ENCODE measurements at regions not wholly inside any gene's neighbourhood (a gene's known extent, or its start where the extent isn't known, plus 50 kb on each side); places are given as distances from the start of the nearest gene placed in this dataset.

GRCh38 chr12:43294916-43295315 is 257.1 kb downstream of the ADAMTS20 start:
- Histone ChIP-seq H3K4me1 (ENCODE audit: control insufficient read depth, insufficient read depth, low read length) (no peaks in the 10 kb centered on the region), H3K27me3 (ENCODE audit: control insufficient read depth, insufficient read depth, low read length, poor library complexity, severe bottlenecking) (no peaks in the 10 kb centered on the region), H3K36me3 (ENCODE audit: control insufficient read depth, insufficient read depth, low read length) (no peaks in the 10 kb centered on the region), H3K4me3 (ENCODE audit: insufficient read depth, low read depth, low read length) (no peak overlapping the region), H3K9me3 (ENCODE audit: control insufficient read depth, low read length) (peaks cover 2% of the 10 kb centered on the region), H3K27ac (ENCODE audit: insufficient read depth, low read depth, low read length, poor library complexity, severe bottlenecking) (no peak overlapping the region)
- 78 to 80% methylated on average over 2 of the region's 2 CpGs for WGBS, 2 experiments

GRCh38 chr12:43294147-43294546 is 257.9 kb downstream of the ADAMTS20 start:
- Histone ChIP-seq H3K27ac (ENCODE audit: insufficient read depth, low read depth, low read length, poor library complexity, severe bottlenecking) (no peak overlapping the region), H3K4me3 (ENCODE audit: insufficient read depth, low read depth, low read length) (no peak overlapping the region), H3K27me3 (ENCODE audit: control insufficient read depth, insufficient read depth, low read length, poor library complexity, severe bottlenecking) (no peaks in the 10 kb centered on the region), H3K9me3 (ENCODE audit: control insufficient read depth, low read length) (peaks cover 2% of the 10 kb centered on the region), H3K4me1 (ENCODE audit: control insufficient read depth, insufficient read depth, low read length) (no peaks in the 10 kb centered on the region), H3K36me3 (ENCODE audit: control insufficient read depth, insufficient read depth, low read length) (no peaks in the 10 kb centered on the region)
- 95 to 100% methylated on average over 1 to 2 of the region's 4 CpGs for WGBS, 2 experiments

- no peaks in the 10 kb centered on the region for H3K4me1 ChIP-seq (ENCODE audit: control insufficient read depth, insufficient read depth, low read length)
- WGBS, 2 experiments: 79 to 82% methylated on average over 3 of the region's 3 CpGs
- no peaks in the 10 kb centered on the region for H3K27me3 ChIP-seq (ENCODE audit: control insufficient read depth, insufficient read depth, low read length, poor library complexity, severe bottlenecking)
- no peaks in the 10 kb centered on the region for H3K36me3 ChIP-seq (ENCODE audit: control insufficient read depth, insufficient read depth, low read length)
- H3K4me3 ChIP-seq (ENCODE audit: insufficient read depth, low read depth, low read length): no peak overlapping the region
- H3K9me3 ChIP-seq (ENCODE audit: control insufficient read depth, low read length): peaks cover 2% of the 10 kb centered on the region
- no peak overlapping the region for H3K27ac ChIP-seq (ENCODE audit: insufficient read depth, low read depth, low read length, poor library complexity, severe bottlenecking)
These were observed 258.6 kb downstream of the ADAMTS20 start for GRCh38 chr12:43293396-43293795.

- WGBS, 2 experiments: 77 to 82% methylated on average over 1 of the region's 2 CpGs
- no peaks in the 10 kb centered on the region for H3K27me3 ChIP-seq (ENCODE audit: control insufficient read depth, insufficient read depth, low read length, poor library complexity, severe bottlenecking)
- no peaks in the 10 kb centered on the region for H3K36me3 ChIP-seq (ENCODE audit: control insufficient read depth, insufficient read depth, low read length)
- H3K4me1 ChIP-seq (ENCODE audit: control insufficient read depth, insufficient read depth, low read length): no peaks in the 10 kb centered on the region
- H3K9me3 ChIP-seq (ENCODE audit: control insufficient read depth, low read length): peaks cover 2% of the 10 kb centered on the region
- H3K27ac ChIP-seq (ENCODE audit: insufficient read depth, low read depth, low read length, poor library complexity, severe bottlenecking): no peak overlapping the region
- H3K4me3 ChIP-seq (ENCODE audit: insufficient read depth, low read depth, low read length): no peak overlapping the region
These were observed 259.3 kb downstream of the ADAMTS20 start for GRCh38 chr12:43292699-43293098.

GRCh38 chr12:43291516-43291915 is 260.5 kb downstream of the ADAMTS20 start:
- no peaks in the 10 kb centered on the region for H3K27me3 ChIP-seq (ENCODE audit: control insufficient read depth, insufficient read depth, low read length, poor library complexity, severe bottlenecking)
- H3K9me3 ChIP-seq (ENCODE audit: control insufficient read depth, low read length): no peaks in the 10 kb centered on the region
- peaks cover 5% of the 10 kb centered on the region for H3K4me1 ChIP-seq (ENCODE audit: control insufficient read depth, insufficient read depth, low read length)
- no peaks in the 10 kb centered on the region for H3K36me3 ChIP-seq (ENCODE audit: control insufficient read depth, insufficient read depth, low read length)
- WGBS, 2 experiments: 89 to 95% methylated on average over 3 of the region's 3 CpGs
- H3K4me3 ChIP-seq (ENCODE audit: insufficient read depth, low read depth, low read length): no peak overlapping the region
- H3K27ac ChIP-seq (ENCODE audit: insufficient read depth, low read depth, low read length, poor library complexity, severe bottlenecking): no peak overlapping the region

GRCh38 chr12:43290836-43291235 is 261.2 kb downstream of the ADAMTS20 start:
- Histone ChIP-seq H3K4me3 (ENCODE audit: insufficient read depth, low read depth, low read length) (no peak overlapping the region), H3K4me1 (ENCODE audit: control insufficient read depth, insufficient read depth, low read length) (peaks cover 5% of the 10 kb centered on the region), H3K36me3 (ENCODE audit: control insufficient read depth, insufficient read depth, low read length) (no peaks in the 10 kb centered on the region), H3K9me3 (ENCODE audit: control insufficient read depth, low read length) (no peaks in the 10 kb centered on the region), H3K27me3 (ENCODE audit: control insufficient read depth, insufficient read depth, low read length, poor library complexity, severe bottlenecking) (no peaks in the 10 kb centered on the region), H3K27ac (ENCODE audit: insufficient read depth, low read depth, low read length, poor library complexity, severe bottlenecking) (no peak overlapping the region)
- 100% methylated on average over 2 of the region's 2 CpGs for WGBS, 2 experiments

GRCh38 chr12:43289426-43289801 is 262.6 kb downstream of the ADAMTS20 start:
- peaks cover 5% of the 10 kb centered on the region for H3K4me1 ChIP-seq (ENCODE audit: control insufficient read depth, insufficient read depth, low read length)
- WGBS, 2 experiments: 93 to 96% methylated on average over 5 of the region's 5 CpGs
- H3K4me3 ChIP-seq (ENCODE audit: insufficient read depth, low read depth, low read length): no peak overlapping the region
- H3K9me3 ChIP-seq (ENCODE audit: control insufficient read depth, low read length): no peaks in the 10 kb centered on the region
- H3K27me3 ChIP-seq (ENCODE audit: control insufficient read depth, insufficient read depth, low read length, poor library complexity, severe bottlenecking): no peaks in the 10 kb centered on the region
- H3K36me3 ChIP-seq (ENCODE audit: control insufficient read depth, insufficient read depth, low read length): no peaks in the 10 kb centered on the region
- H3K27ac ChIP-seq (ENCODE audit: insufficient read depth, low read depth, low read length, poor library complexity, severe bottlenecking): no peak overlapping the region

GRCh38 chr12:43288671-43289425 is 263.2 kb downstream of the ADAMTS20 start:
- Histone ChIP-seq H3K4me3 (ENCODE audit: insufficient read depth, low read depth, low read length) (no peak overlapping the region), H3K27ac (ENCODE audit: insufficient read depth, low read depth, low read length, poor library complexity, severe bottlenecking) (no peak overlapping the region)

GRCh38 chr12:43287706-43288383 is 264.2 kb downstream of the ADAMTS20 start:
- peaks cover 5% of the 10 kb centered on the region for H3K4me1 ChIP-seq (ENCODE audit: control insufficient read depth, insufficient read depth, low read length)
- no peak overlapping the region for H3K27ac ChIP-seq (ENCODE audit: insufficient read depth, low read depth, low read length, poor library complexity, severe bottlenecking)
- H3K36me3 ChIP-seq (ENCODE audit: control insufficient read depth, insufficient read depth, low read length): no peaks in the 10 kb centered on the region
- H3K9me3 ChIP-seq (ENCODE audit: control insufficient read depth, low read length): no peaks in the 10 kb centered on the region
- no peak overlapping the region for H3K4me3 ChIP-seq (ENCODE audit: insufficient read depth, low read depth, low read length)
- H3K27me3 ChIP-seq (ENCODE audit: control insufficient read depth, insufficient read depth, low read length, poor library complexity, severe bottlenecking): no peaks in the 10 kb centered on the region
- 87 to 88% methylated on average over 8 to 11 of the region's 12 CpGs for WGBS, 2 experiments

More at GRCh38 chr12:43288671-43289425, 263.2 kb downstream of the ADAMTS20 start:
- whole genome bisulfite sequencing, 2 experiments: 93 to 96% methylated on average over 15 of the region's 15 CpGs
- H3K9me3 ChIP-seq (ENCODE audit: control insufficient read depth, low read length): no peaks in the 10 kb centered on the region
- H3K36me3 ChIP-seq (ENCODE audit: control insufficient read depth, insufficient read depth, low read length): no peaks in the 10 kb centered on the region
- no peaks in the 10 kb centered on the region for H3K27me3 ChIP-seq (ENCODE audit: control insufficient read depth, insufficient read depth, low read length, poor library complexity, severe bottlenecking)
- peaks cover 5% of the 10 kb centered on the region for H3K4me1 ChIP-seq (ENCODE audit: control insufficient read depth, insufficient read depth, low read length)

GRCh38 chr12:43286986-43287385 is 265.0 kb downstream of the ADAMTS20 start:
- no peak overlapping the region for H3K27ac ChIP-seq (ENCODE audit: insufficient read depth, low read depth, low read length, poor library complexity, severe bottlenecking)
- WGBS, 2 experiments: 89 to 92% methylated on average over 2 of the region's 2 CpGs
- H3K27me3 ChIP-seq (ENCODE audit: control insufficient read depth, insufficient read depth, low read length, poor library complexity, severe bottlenecking): no peaks in the 10 kb centered on the region
- no peak overlapping the region for H3K4me3 ChIP-seq (ENCODE audit: insufficient read depth, low read depth, low read length)
- H3K36me3 ChIP-seq (ENCODE audit: control insufficient read depth, insufficient read depth, low read length): no peaks in the 10 kb centered on the region
- H3K4me1 ChIP-seq (ENCODE audit: control insufficient read depth, insufficient read depth, low read length): peaks cover 5% of the 10 kb centered on the region
- no peaks in the 10 kb centered on the region for H3K9me3 ChIP-seq (ENCODE audit: control insufficient read depth, low read length)
